ENCODE measurements at regions not wholly inside any gene's neighbourhood (a gene's known extent, or its start where the extent isn't known, plus 50 kb on each side); places are given as distances from the start of the nearest gene placed in this dataset.

DNA sequence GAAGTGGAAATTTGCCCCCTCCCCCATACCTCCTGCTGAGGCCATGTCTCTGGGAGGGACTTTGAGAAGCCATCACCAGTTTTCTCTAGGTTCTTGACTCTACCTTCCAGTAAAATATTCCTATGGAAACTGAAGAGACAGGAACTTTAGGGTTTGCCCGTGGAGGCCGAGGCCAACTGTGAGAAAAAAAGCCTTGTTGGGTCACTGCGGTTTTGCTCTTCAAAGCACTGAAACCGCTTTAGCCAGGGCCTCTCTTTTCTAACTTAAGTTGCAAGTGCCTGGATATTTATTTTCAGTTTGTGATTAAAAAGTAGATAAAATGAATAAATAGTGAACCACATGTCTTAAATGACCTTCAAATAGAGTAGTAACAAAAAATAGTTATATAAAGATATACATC lies 159.7 kb upstream of the TSC22D1 start:
- TF ChIP-seq HOXA7 (CRISPR knock-in tag; IDR thresholded peaks at IDR 0.05; ENCODE audit: borderline replicate concordance) = no peak
- TF ChIP-seq, protein P1, sequence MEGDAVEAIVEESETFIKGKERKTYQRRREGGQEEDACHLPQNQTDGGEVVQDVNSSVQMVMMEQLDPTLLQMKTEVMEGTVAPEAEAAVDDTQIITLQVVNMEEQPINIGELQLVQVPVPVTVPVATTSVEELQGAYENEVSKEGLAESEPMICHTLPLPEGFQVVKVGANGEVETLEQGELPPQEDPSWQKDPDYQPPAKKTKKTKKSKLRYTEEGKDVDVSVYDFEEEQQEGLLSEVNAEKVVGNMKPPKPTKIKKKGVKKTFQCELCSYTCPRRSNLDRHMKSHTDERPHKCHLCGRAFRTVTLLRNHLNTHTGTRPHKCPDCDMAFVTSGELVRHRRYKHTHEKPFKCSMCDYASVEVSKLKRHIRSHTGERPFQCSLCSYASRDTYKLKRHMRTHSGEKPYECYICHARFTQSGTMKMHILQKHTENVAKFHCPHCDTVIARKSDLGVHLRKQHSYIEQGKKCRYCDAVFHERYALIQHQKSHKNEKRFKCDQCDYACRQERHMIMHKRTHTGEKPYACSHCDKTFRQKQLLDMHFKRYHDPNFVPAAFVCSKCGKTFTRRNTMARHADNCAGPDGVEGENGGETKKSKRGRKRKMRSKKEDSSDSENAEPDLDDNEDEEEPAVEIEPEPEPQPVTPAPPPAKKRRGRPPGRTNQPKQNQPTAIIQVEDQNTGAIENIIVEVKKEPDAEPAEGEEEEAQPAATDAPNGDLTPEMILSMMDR (tag by site-specific recombination; IDR thresholded peaks at IDR 0.05) = no peak
